Mammary epithelial cell (primary cell): ENCODE measurements at regions not wholly inside any gene's neighbourhood (a gene's known extent, or its start where the extent isn't known, plus 50 kb on each side); places are given as distances from the start of the nearest gene placed in this dataset.

Experiments
- CTCF ChIP-seq, 2 donors: IDR thresholded peaks in 1 of 2; conservative IDR thresholded peaks in 1 of 2; 2 replicates each; pipeline ENCODE4 v1.5.1; 2011 to 2012; ENCODE audit warnings: inconsistent platforms in 2 of 2, low read length in 2 of 2, mild to moderate bottlenecking in 2 of 2, control low read depth in 1 of 2, low read depth in 1 of 2; ENCODE audit not compliant: insufficient read depth in 1 of 2; ENCODE audit errors: extremely low read depth in 1 of 2
- EZH2 ChIP-seq: IDR thresholded peaks from 2 replicates; pipeline ENCODE4 v1.6.1; 2012; ENCODE audit warnings: low read length, inconsistent platforms, borderline replicate concordance

- TF ChIP-seq CTCF (conservative IDR thresholded peaks at IDR 0.05 in 1 of 2, IDR thresholded peaks at IDR 0.05 in 1 of 2; ENCODE audit: extremely low read depth in 1 of 2, insufficient read depth in 1 of 2, low read depth in 1 of 2, low read length in 2 of 2) (no peak), EZH2 (no peak)
These were observed 849.1 kb downstream of the TUSC7 start for GRCh38 chr3:117558681-117559080.
